NCI-H1048 (cell line): ENCODE measurements at regions not wholly inside any gene's neighbourhood (a gene's known extent, or its start where the extent isn't known, plus 50 kb on each side); places are given as distances from the start of the nearest gene placed in this dataset.
"Not testable (repeated sequence)": the region's sequence is repeated elsewhere in the genome, so short reads cannot be mapped to it uniquely, and the experiment has no call there.

Source experiments
- DNase-seq: peaks from one replicate; lab custom pipeline; 2025; lab: John Stamatoyannopoulos, UW

DNA sequence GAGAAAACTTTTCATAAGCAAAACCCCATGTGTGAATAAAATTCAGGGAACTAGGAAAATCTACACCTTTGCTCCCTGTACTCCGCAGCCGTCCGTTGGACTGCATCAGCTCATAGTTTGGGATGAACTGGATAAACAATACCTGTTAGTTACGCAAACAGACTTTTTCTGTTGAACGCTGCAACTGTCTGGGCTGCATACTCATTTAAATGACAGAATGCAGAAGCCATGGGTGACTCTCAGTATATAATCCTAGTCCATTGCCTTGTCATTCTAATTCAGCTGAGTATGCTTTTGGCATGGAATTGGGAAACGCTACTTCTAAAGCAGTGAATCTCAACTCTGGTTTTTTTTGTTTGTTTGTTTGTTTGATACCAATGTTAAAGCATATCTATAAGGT, 151.6 kb downstream of the SLITRK1 start:
- no peak for DNase-seq

DNA sequence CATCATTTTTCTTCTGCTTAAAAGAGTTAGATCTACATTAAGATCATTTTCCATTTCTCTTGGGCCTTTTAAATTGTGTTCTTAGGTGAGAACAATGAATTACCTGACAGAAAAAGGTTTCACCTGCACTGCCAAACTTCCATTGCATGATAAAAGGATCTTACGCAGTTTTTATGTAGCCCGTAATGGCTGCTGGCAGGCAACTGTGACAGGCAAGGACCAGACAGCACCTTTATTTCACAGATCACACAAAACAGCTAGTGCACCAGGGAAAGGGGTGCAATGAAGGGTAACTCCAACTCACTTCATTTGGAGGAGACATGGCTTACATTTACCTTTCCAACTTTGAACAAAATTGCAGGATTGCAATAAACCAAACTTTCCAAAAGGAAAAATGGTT, 159.8 kb downstream of the SLITRK1 start:
- no peak for DNase-seq

DNA sequence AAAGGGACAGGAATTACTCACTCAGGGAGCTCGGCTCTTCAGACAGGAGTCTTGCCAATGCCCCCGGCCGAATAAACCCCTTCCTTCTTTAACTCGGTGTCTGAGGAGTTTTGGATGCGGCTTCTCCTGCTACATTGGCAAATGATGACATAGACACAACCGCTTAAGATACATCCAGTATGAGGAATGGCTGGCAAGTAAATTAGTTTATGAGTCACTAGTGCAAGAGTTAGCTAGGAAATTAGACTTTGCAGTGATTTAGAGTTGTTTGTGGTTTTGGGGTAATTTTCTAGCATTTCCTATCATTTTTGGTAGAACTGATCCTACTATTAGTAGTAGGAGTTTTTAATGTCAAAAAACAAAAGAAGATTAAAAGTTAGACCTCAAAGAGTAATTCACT, 166.2 kb downstream of the SLITRK1 start:
- DNase-seq, result no peak

GRCh38 chr13:83714236-83714635, 168.0 kb downstream of the SLITRK1 start:
- no peak for DNase-seq

DNA sequence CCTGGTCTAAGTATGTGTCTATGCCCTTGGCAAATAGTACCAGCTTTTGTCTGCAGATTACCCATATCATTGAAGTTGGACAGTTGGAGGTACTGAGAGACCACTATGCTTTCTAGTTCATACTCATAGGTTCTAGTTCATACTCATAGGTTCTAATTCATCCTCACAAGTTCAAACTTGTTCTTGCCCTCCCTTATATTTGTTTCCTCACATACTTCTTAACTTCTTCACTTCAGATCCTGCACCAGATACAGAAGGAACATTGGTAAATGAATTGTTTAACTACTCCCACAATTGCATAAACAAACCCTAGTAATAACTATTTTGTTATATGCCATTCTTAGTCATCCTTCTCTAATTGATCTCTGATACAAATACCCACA, 172.2 kb downstream of the SLITRK1 start:
- no peak for DNase-seq

GRCh38 chr13:83709426-83710132, 172.7 kb downstream of the SLITRK1 start:
- DNase-seq, result no peak

GRCh38 chr13:83702021-83702420, 180.3 kb downstream of the SLITRK1 start:
- DNase-seq, result no peak

GRCh38 chr13:83692800-83693199, 189.5 kb downstream of the SLITRK1 start:
- no peak for DNase-seq

DNA sequence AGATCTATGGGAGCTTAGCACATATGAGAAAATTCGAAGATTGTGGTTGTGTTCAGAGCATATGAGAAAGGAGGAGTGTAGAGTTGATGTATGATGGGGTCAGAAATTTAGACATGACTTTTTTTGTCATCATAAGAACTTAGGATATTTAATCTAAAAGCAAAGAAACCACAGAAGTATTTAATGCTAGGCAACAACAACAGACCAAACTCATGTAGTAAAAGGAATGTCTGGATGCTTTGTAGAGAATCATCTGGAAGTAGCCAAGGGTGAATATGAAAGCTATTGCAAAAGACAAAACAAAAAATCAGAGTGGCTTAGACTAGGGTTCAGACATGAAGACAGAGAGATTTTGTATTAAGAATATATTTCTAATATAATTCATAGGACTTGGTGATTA, 190.3 kb downstream of the SLITRK1 start:
- no peak for DNase-seq

GRCh38 chr13:83681547-83681946, 200.7 kb downstream of the SLITRK1 start:
- no peak for DNase-seq

DNA sequence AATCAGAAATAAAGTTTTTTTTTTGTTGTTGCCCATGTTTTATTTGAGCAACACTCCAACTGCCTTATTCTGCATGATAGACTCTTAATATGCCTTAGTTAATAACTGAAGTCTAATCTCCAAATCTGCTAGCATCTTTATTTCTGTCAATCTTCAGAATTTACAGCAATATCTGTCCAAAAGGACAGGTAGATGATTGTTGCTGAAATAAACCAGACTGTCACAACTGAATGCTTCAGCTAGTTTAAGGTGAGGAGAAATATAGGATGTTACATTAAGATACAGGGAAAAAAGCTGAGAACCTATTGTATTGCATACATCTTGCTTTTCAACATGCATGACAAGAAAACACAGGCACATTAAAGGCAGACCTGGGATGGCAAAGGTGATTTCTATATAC, 204.3 kb downstream of the SLITRK1 start:
- DNase-seq, result no peak

GRCh38 chr13:83672612-83673011, 209.7 kb downstream of the SLITRK1 start:
- DNase-seq, result no peak

- no peak for DNase-seq
Observed at GRCh38 chr13:83667606-83668005, 214.7 kb downstream of the SLITRK1 start.

DNA sequence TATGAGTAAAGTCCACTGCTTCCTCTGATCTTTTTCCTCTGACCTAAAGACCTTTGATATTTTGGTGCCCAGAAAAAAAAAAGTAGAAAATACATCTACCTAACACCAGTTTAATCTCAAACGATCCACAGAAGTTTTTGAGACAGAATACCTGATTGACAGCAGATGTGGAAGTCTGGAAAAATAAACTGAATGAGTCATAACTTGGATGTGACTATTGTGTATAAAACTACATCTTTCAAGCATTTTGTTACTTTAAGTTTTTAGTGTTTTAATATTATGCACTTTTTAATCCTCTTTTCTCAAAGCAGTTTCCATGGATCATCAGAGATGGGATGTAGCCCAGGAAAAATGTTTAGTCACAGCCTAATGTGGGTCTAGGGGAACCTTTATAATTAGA, 216.1 kb downstream of the SLITRK1 start:
- DNase-seq, result no peak

DNA sequence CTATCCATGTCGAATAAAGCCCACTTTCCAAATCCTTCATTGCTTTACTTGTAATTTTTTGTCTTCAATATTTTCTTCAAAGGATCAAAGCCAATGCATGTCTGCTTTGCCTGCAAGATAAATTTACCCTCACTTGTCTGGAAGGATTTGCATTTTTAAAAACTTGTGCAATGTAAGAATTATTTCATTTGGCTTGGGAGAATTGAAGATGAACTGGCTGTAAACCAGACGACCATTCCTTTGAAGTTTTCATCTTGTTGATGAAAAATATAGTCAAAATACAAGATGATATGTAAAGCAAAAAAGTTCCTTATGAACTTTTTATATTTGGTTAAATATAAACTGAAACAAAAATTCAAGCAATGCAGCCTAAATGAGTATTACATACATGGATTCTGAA, 225.0 kb downstream of the SLITRK1 start:
- DNase-seq, result no peak

GRCh38 chr13:83642617-83643016, 239.7 kb downstream of the SLITRK1 start:
- not testable (repeated sequence) for DNase-seq

DNA sequence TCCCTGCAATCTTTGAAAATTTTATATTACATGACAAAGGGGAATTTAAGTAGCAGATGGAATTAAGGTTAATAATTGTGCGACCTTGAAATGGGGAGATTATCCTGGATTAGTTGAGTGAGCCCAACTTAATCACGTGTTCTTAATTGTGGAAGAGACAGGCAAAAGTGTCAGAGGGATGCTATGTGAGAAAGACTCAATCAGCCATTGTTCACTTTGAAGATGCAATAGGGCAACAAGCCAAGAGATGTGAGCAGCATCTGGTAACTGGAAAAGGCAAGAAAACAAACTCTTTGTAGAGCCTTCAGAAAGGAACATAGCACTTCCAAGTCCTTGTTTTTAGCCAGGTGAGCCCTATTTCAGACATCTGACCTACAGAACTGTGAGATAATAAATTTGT, 247.7 kb downstream of the SLITRK1 start:
- no peak for DNase-seq

GRCh38 chr13:83633746-83634145, 248.5 kb downstream of the SLITRK1 start:
- no peak for DNase-seq

- no peak for DNase-seq
Observed at GRCh38 chr13:83622422-83622784, 259.9 kb downstream of the SLITRK1 start.

DNA sequence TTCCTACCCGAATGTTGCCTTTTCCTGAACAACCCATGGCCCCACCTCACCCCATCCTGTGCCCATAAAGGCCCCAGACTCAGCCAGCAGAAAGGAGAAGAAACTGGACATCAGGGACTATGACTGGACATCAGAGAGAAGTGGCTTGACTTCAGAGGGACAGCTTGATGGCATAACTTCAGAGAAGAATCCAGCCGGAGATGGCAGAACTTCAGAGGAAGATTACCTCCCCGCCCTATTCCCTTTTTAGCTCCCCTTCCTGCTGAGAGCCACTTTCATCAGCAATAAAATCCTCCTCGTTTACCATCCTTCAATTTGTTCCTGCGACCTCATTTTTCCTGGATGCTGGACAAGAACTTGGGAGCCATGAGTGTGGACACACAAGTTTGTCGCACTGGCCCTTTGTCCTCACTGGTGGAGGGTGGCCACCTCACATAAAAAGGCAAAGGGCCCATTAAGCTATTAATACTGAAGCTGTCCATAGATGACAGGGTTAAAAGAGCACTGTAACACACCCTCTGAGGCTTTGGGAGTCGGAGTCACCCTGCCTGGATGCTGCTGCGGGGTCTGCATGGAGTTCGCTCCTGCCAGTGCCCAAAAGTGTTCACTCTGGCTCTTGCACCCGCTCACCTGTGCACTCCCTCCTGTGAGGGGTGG, 260.4 kb downstream of the SLITRK1 start:
- no peak for DNase-seq

- no peak for DNase-seq
Observed at GRCh38 chr13:83620530-83621220, 261.6 kb downstream of the SLITRK1 start.

- no peak for DNase-seq
Observed at GRCh38 chr13:83618966-83619365, 263.3 kb downstream of the SLITRK1 start.

DNA sequence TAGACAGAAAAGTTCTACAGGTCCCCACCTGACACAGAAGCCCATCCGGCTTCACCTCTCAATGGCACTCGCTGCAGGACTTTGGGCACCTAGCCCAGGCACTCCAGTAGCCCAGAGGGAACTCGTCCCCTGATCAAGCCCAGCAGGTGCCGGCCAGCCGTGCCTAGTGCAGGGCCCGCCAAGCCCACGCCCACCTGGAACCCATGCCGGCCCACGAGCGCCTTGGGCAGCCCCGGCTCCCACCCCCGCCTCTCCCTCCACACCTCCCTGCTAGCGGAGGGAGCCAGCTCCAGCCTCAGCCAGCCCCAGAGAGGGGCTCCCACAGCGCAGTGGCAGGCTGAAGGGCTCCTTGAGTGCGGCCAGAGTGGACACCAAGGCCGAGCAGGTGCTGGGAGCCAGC, 268.8 kb downstream of the SLITRK1 start:
- no peak for DNase-seq
